ENCODE measurements at regions not wholly inside any gene's neighbourhood (a gene's known extent, or its start where the extent isn't known, plus 50 kb on each side); places are given as distances from the start of the nearest gene placed in this dataset.

- Histone ChIP-seq H3K27ac (ENCODE audit: low read depth, low read length) (no peak overlapping the region), H4K20me1 (ENCODE audit: low read depth, low read length) (no peaks in the 10 kb centered on the region), H3K36me3 (ENCODE audit: low read length) (no peaks in the 10 kb centered on the region), H3F3A (ENCODE audit: insufficient read depth) (no peaks in the 10 kb centered on the region), H3K9ac (ENCODE audit: low read length) (no peak overlapping the region), H3K9me2 (replicated peaks; ENCODE audit: insufficient read depth, low read length) (no peaks in the 10 kb centered on the region), H3K9me3 (ENCODE audit: insufficient read depth, low read length) (peaks cover 5% of the 10 kb centered on the region; the same call in 1 of the 2 replicates), H3K27me3 (ENCODE audit: low read length) (no peaks in the 10 kb centered on the region), H3K79me2 (ENCODE audit: insufficient read depth, low read length) (no peaks in the 10 kb centered on the region), H3K4me2 (ENCODE audit: low read depth, low read length, poor library complexity, severe bottlenecking) (no peak overlapping the region), H2AFZ (ENCODE audit: low read depth, low read length, severe bottlenecking) (no peak overlapping the region), H3K4me3 (ENCODE audit: insufficient read depth, low read length, poor library complexity, severe bottlenecking) (no peak overlapping the region)
- TF ChIP-seq EZH2phosphoT487 (conservative IDR thresholded peaks at IDR 0.05; ENCODE audit: low read length) = no peak
- TF ChIP-seq, protein P1, sequence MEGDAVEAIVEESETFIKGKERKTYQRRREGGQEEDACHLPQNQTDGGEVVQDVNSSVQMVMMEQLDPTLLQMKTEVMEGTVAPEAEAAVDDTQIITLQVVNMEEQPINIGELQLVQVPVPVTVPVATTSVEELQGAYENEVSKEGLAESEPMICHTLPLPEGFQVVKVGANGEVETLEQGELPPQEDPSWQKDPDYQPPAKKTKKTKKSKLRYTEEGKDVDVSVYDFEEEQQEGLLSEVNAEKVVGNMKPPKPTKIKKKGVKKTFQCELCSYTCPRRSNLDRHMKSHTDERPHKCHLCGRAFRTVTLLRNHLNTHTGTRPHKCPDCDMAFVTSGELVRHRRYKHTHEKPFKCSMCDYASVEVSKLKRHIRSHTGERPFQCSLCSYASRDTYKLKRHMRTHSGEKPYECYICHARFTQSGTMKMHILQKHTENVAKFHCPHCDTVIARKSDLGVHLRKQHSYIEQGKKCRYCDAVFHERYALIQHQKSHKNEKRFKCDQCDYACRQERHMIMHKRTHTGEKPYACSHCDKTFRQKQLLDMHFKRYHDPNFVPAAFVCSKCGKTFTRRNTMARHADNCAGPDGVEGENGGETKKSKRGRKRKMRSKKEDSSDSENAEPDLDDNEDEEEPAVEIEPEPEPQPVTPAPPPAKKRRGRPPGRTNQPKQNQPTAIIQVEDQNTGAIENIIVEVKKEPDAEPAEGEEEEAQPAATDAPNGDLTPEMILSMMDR (IDR thresholded peaks at IDR 0.05; ENCODE audit: insufficient read depth, low read length, poor library complexity, severe bottlenecking) = no peak
These were observed 478.5 kb downstream of the AGTPBP1 start for GRCh38 chr9:85263288-85263687.

GRCh38 chr9:85262333-85262732 is 479.4 kb downstream of the AGTPBP1 start:
- Histone ChIP-seq H3K9me3 (ENCODE audit: insufficient read depth, low read length) (peaks cover 5% of the 10 kb centered on the region; the same call in 1 of the 2 replicates), H2AFZ (ENCODE audit: low read depth, low read length, severe bottlenecking) (no peak overlapping the region), H3K27me3 (ENCODE audit: low read length) (no peaks in the 10 kb centered on the region), H3F3A (ENCODE audit: insufficient read depth) (no peaks in the 10 kb centered on the region), H3K9ac (ENCODE audit: low read length) (no peak overlapping the region), H3K4me3 (ENCODE audit: insufficient read depth, low read length, poor library complexity, severe bottlenecking) (no peak overlapping the region), H3K79me2 (ENCODE audit: insufficient read depth, low read length) (no peaks in the 10 kb centered on the region), H3K4me2 (ENCODE audit: low read depth, low read length, poor library complexity, severe bottlenecking) (no peak overlapping the region), H4K20me1 (ENCODE audit: low read depth, low read length) (no peaks in the 10 kb centered on the region), H3K9me2 (replicated peaks; ENCODE audit: insufficient read depth, low read length) (no peaks in the 10 kb centered on the region), H3K27ac (ENCODE audit: low read depth, low read length) (no peak overlapping the region), H3K36me3 (ENCODE audit: low read length) (no peaks in the 10 kb centered on the region)
- TF ChIP-seq, protein P1 (IDR thresholded peaks at IDR 0.05; ENCODE audit: insufficient read depth, low read length, poor library complexity, severe bottlenecking) = no peak
- TF ChIP-seq EZH2phosphoT487 (conservative IDR thresholded peaks at IDR 0.05; ENCODE audit: low read length) = no peak

- no peaks in the 10 kb centered on the region for H3K36me3 ChIP-seq (ENCODE audit: low read length)
- H3K9me3 ChIP-seq (ENCODE audit: insufficient read depth, low read length) = peaks cover 5% of the 10 kb centered on the region; the same call in 1 of the 2 replicates
- no peak overlapping the region for H3K4me2 ChIP-seq (ENCODE audit: low read depth, low read length, poor library complexity, severe bottlenecking)
- no peaks in the 10 kb centered on the region for H3K79me2 ChIP-seq (ENCODE audit: insufficient read depth, low read length)
- H3K27ac ChIP-seq (ENCODE audit: low read depth, low read length) = no peak overlapping the region
- no peak overlapping the region for H3K9ac ChIP-seq (ENCODE audit: low read length)
- TF ChIP-seq, protein P1 (IDR thresholded peaks at IDR 0.05; ENCODE audit: insufficient read depth, low read length, poor library complexity, severe bottlenecking) = no peak
- TF ChIP-seq EZH2phosphoT487 (conservative IDR thresholded peaks at IDR 0.05; ENCODE audit: low read length) = no peak
- H2AFZ ChIP-seq (ENCODE audit: low read depth, low read length, severe bottlenecking) = no peak overlapping the region
- no peaks in the 10 kb centered on the region for H3K9me2 ChIP-seq (replicated peaks; ENCODE audit: insufficient read depth, low read length)
- H4K20me1 ChIP-seq (ENCODE audit: low read depth, low read length) = no peaks in the 10 kb centered on the region
- H3K4me3 ChIP-seq (ENCODE audit: insufficient read depth, low read length, poor library complexity, severe bottlenecking) = no peak overlapping the region
- H3F3A ChIP-seq (ENCODE audit: insufficient read depth) = no peaks in the 10 kb centered on the region
- no peaks in the 10 kb centered on the region for H3K27me3 ChIP-seq (ENCODE audit: low read length)
These were observed 481.4 kb downstream of the AGTPBP1 start for GRCh38 chr9:85260275-85260845.
